ENCODE measurements at regions not wholly inside any gene's neighbourhood (a gene's known extent, or its start where the extent isn't known, plus 50 kb on each side); places are given as distances from the start of the nearest gene placed in this dataset.

- TF ChIP-seq POLR2A (IDR thresholded peaks at IDR 0.05; ENCODE audit: low read length) (no peak), ATOH8 (CRISPR knock-in tag; IDR thresholded peaks at IDR 0.05; ENCODE audit: low read depth) (no peak), NFE2L2 (conservative IDR thresholded peaks at IDR 0.05; ENCODE audit: low read length) (no peak), CTCF (IDR thresholded peaks at IDR 0.05) (no peak), NR3C1 (IDR thresholded peaks at IDR 0.05) (no peak), ESRRA (IDR thresholded peaks at IDR 0.05; ENCODE audit: borderline replicate concordance, low read length) (no peak), EHF (CRISPR knock-in tag; IDR thresholded peaks at IDR 0.05) (no peak), SMC3 (IDR thresholded peaks at IDR 0.05) (no peak), KDM5A (IDR thresholded peaks at IDR 0.05) (no peak), HDAC2 (IDR thresholded peaks at IDR 0.05) (no peak), EP300 (IDR thresholded peaks at IDR 0.05) (no peak)
These were observed 61.3 kb upstream of the DDHD1 start for GRCh38 chr14:53214384-53214783.

Data from A549 (cell line).